ACC112 (cell line): ENCODE measurements at regions not wholly inside any gene's neighbourhood (a gene's known extent, or its start where the extent isn't known, plus 50 kb on each side); places are given as distances from the start of the nearest gene placed in this dataset.
"Not testable (repeated sequence)": the region's sequence is repeated elsewhere in the genome, so short reads cannot be mapped to it uniquely, and the experiment has no call there.

Experiments
- H2AFZ ChIP-seq: fragments of 200-600 bp; sonication (generic); one replicate; pipeline ENCODE4 v1.6.0; 2017; ENCODE audit warnings: antibody characterized with exemption, low read length; ENCODE audit not compliant: unreplicated experiment
- H3K27ac ChIP-seq: fragments of 200-600 bp; sonication (generic); 2 replicates; pipeline ENCODE4 v1.5.1; 2014; ENCODE audit warnings: low read depth, mild to moderate bottlenecking, antibody characterized with exemption, low read length, moderate library complexity
- H3K27me3 ChIP-seq: fragments of 200-600 bp; sonication (generic); 2 replicates; pipeline ENCODE4 v1.6.1; 2014; ENCODE audit warnings: mild to moderate bottlenecking, antibody characterized with exemption, low read length, moderate library complexity, mixed read lengths; ENCODE audit not compliant: insufficient read depth
- H3K36me3 ChIP-seq: fragments of 200-600 bp; sonication (generic); 2 replicates; pipeline ENCODE4 v1.6.1; 2016; ENCODE audit warnings: mild to moderate bottlenecking, antibody characterized with exemption, low read length, moderate library complexity, mixed read lengths; ENCODE audit not compliant: insufficient read depth
- H3K4me1 ChIP-seq: fragments of 200-600 bp; sonication (generic); one replicate; pipeline ENCODE4 v1.6.1; 2016; ENCODE audit warnings: low read length, mixed read lengths; ENCODE audit not compliant: insufficient read depth, unreplicated experiment, control insufficient read depth
- H3K4me3 ChIP-seq: fragments of 200-600 bp; sonication (generic); 2 replicates; pipeline ENCODE4 v1.5.1; 2014; ENCODE audit warnings: mild to moderate bottlenecking, low read depth, low read length
- H3K79me2 ChIP-seq: fragments of 200-600 bp; sonication (generic); one replicate; pipeline ENCODE4 v1.6.0; 2016; ENCODE audit warnings: low read length; ENCODE audit not compliant: control insufficient read depth, unreplicated experiment, insufficient read depth

DNA sequence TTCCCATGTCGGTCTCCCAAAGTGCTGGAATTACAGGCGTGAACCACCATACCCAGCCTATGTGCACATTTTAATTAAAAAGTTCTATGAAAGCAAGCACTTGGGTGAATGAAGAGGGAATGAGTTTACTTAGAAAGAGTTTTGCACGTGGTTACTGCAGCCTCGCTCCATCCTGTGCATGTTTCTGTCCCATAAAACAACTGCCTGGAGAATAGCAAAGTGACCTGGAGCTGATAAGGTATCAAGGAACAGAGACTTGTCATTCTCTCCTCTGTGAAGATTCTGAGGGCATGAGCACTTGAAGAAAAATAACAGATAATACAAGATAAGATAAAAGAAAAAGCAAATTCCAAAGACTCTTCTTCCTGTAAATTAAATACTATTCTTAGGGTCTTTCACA lies 112.2 kb upstream of the JCAD start:
- Histone ChIP-seq H3K4me3 (no peak overlapping the region), H2AFZ (no peak overlapping the region), H3K27me3 (no peaks in the 10 kb centered on the region), H3K4me1 (peaks cover 4% of the 10 kb centered on the region), H3K79me2 (no peaks in the 10 kb centered on the region), H3K36me3 (no peaks in the 10 kb centered on the region), H3K27ac (no peak overlapping the region)

GRCh38 chr10:30170814-30171213 lies 111.4 kb upstream of the JCAD start:
- H3K27ac ChIP-seq: no peak overlapping the region
- H2AFZ ChIP-seq: no peak overlapping the region

DNA sequence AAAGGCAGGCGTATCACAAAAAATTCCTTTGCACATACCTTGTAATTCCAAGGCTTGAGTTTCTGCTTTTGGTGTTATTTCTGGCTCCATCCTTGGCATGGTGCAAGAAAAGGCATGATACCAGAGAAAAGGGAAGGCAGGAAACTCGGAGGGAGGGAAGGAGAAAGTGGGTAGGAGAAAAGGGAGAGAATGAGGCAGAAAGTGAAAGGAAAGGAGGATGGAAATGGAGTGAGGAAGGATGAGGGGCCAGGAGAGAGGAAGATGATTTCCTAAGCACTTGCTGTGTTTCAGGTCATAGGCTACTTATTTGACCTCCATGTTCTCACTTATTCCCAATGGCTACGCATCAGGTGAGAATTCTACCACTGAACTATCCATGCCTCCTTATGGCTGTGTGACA lies 110.8 kb upstream of the JCAD start:
- Histone ChIP-seq H3K4me3 (no peak overlapping the region), H3K27ac (no peak overlapping the region), H3K79me2 (no peaks in the 10 kb centered on the region), H3K36me3 (no peaks in the 10 kb centered on the region), H3K4me1 (peaks cover 4% of the 10 kb centered on the region), H3K27me3 (no peaks in the 10 kb centered on the region), H2AFZ (no peak overlapping the region)

More at GRCh38 chr10:30170814-30171213, 111.4 kb upstream of the JCAD start:
- Histone ChIP-seq H3K4me1 (peaks cover 4% of the 10 kb centered on the region), H3K36me3 (no peaks in the 10 kb centered on the region), H3K4me3 (no peak overlapping the region), H3K27me3 (no peaks in the 10 kb centered on the region), H3K79me2 (no peaks in the 10 kb centered on the region)

DNA sequence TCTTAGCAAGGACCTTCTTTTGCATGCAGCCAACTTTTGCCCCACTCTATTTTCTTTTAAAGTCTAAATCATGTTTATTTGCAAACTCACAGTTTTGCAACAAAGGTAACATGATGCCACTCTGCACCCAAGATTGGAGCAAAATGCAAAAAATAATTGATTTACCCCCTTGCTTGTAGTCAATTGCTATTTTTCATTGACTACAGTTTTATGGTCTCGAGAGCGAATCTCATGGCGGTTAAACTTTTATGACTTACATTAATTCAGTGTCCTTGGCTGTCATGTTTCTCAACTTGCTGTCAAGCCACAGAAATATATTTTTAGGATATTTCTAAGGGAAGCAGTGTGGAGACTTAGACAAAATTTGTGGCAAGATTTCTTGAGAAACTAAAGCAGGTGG lies 110.0 kb upstream of the JCAD start:
- H3K4me1 ChIP-seq: peaks cover 4% of the 10 kb centered on the region
- H3K36me3 ChIP-seq: no peaks in the 10 kb centered on the region
- no peaks in the 10 kb centered on the region for H3K79me2 ChIP-seq
- H3K4me3 ChIP-seq: no peak overlapping the region
- H3K27ac ChIP-seq: no peak overlapping the region
- no peaks in the 10 kb centered on the region for H3K27me3 ChIP-seq
- no peak overlapping the region for H2AFZ ChIP-seq

GRCh38 chr10:30166929-30167328 lies 107.5 kb upstream of the JCAD start:
- no peak overlapping the region for H3K4me3 ChIP-seq
- H3K36me3 ChIP-seq: no peaks in the 10 kb centered on the region
- no peak overlapping the region for H3K27ac ChIP-seq
- H3K27me3 ChIP-seq: no peaks in the 10 kb centered on the region
- no peaks in the 10 kb centered on the region for H3K79me2 ChIP-seq
- peaks cover 4% of the 10 kb centered on the region for H3K4me1 ChIP-seq
- no peak overlapping the region for H2AFZ ChIP-seq

DNA sequence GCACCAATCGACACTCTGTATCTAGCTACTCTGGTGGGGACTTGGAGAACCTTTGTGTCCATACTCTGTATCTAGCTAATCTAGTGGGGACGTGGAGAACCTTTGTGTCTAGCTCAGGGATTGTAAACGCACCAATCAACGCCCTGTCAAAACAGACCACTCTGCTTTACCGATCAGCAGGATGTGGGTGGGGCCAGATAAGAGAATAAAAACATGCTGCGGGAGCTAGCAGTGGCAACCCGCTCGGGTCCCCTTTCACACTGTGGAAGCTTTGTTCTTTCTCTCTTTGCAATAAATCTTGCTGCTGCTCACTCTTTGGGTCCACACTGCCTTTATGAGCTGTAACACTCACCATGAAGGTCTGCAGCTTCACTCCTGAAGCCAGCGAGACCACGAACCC lies 104.0 kb upstream of the JCAD start:
- not testable (repeated sequence) for H3K4me1 ChIP-seq, H2AFZ ChIP-seq, H3K36me3 ChIP-seq, H3K27ac ChIP-seq, H3K27me3 ChIP-seq, H3K4me3 ChIP-seq, H3K79me2 ChIP-seq

DNA sequence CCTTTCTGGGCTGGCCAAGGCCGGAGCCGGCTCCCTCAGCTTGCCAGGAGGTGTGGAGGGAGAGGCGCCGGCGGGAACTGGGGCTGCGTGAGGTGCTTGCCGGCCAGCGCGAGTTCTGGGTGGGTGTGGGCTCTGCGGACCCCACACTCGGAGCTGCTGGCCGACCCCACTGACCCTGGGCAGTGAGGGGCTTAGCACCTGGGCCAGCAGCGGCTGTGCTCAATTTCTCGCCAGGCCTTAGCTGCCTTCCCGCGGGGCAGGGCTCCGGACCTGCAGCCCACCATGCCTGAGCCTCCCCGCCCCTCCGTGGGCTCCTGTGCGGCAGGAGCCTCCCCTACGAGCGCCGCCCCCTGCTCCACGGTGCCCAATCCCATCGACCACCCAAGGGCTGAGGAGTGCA lies 103.4 kb upstream of the JCAD start:
- peaks cover 11% of the 10 kb centered on the region for H3K4me1 ChIP-seq
- H2AFZ ChIP-seq, H3K27ac ChIP-seq, H3K79me2 ChIP-seq, H3K27me3 ChIP-seq, H3K4me3 ChIP-seq, H3K36me3 ChIP-seq: not testable (repeated sequence)

DNA sequence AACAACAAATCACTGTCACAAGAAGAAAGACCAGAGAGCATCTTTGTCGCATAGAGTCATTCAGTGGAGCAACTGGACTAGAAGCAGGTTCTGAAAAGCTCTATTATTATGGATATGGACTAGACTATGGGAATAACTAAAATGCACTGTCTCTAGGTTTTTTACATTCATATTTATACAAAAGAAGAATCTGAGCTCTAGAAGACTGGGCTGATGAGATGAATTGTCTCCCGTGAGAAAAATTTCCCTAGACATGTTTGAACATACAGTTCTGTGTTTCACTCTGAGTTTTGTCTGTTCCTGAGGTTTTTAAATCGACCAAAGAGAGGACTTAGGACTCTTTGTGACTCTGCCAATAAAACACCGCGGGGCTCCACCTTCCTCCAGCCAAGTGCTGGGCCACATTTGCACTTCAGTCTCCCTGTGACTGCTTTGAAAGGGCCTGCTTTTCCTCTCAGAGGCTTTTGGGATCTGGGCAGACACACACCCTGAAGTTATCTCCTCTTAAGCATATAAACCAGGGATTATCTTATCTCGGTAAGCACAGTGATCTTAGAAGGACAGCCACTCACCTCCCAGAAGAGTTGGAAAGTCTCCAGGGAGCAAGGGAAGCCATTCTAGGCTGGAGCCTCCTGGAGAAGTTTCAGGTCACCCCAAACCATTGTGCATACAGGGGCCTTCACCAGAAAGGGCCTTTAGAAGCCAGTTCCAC lies 101.0 kb upstream of the JCAD start:
- Histone ChIP-seq H3K4me1 (peaks cover 11% of the 10 kb centered on the region), H2AFZ (no peak overlapping the region), H3K27me3 (no peaks in the 10 kb centered on the region), H3K4me3 (no peak overlapping the region), H3K27ac (no peak overlapping the region), H3K36me3 (no peaks in the 10 kb centered on the region), H3K79me2 (no peaks in the 10 kb centered on the region)

DNA sequence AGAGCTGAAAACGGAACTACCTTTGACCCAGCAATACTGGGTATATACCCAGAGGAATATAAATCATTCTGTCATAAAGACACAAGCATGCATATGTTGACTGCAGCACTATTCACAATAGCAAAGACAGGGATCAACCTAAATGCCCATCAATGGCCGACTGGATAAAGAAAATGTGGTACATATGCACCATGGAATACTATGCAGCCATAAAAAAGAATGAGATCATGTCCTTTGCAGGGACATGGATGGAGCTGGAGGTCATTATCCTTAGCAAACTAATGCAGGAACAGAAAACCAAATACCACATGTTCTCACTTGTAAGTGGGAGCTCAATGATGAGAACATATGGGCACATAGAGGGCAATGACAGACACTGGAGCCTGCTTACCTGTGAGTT lies 100.2 kb upstream of the JCAD start:
- H3K4me3 ChIP-seq, H3K79me2 ChIP-seq, H3K27me3 ChIP-seq, H3K27ac ChIP-seq, H2AFZ ChIP-seq, H3K36me3 ChIP-seq: not testable (repeated sequence)
- H3K4me1 ChIP-seq: peaks cover 11% of the 10 kb centered on the region

DNA sequence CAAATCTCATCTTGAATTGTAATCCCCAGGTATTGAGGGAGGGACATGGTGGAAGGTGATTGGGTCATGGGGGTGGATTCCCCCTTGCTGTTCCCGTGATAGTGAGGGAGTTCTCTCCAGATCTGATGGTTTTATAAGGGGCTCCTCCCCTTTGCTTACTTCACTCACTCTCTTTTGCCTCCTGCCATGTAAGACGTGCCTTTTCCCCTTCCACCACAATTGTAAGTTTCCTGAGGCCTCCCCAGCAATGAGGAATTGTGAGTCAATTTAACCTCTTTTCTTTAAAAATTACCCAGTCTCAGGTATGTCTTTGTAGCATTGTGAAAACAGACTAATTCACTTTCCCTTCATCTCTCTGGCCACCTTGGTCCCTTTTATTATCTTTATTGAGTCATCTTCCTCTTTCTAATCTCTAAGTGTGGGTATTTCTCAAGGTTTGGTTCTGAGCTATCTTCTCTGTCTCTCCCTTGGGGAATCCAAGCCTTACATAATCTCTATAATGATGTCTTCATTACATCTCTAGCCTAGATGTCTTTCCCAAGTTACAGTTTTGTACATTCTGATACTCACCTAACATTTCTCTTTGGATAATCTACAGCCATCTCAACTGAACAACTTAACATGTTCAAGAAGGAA lies 99.1 kb upstream of the JCAD start:
- no peaks in the 10 kb centered on the region for H3K36me3 ChIP-seq
- no peaks in the 10 kb centered on the region for H3K27me3 ChIP-seq
- no peak overlapping the region for H2AFZ ChIP-seq
- H3K4me3 ChIP-seq: no peak overlapping the region
- H3K79me2 ChIP-seq: no peaks in the 10 kb centered on the region
- H3K27ac ChIP-seq: peak overlapping the region; percentile 50; the same call in 1 of the 2 replicates
- H3K4me1 ChIP-seq: peaks cover 11% of the 10 kb centered on the region

DNA sequence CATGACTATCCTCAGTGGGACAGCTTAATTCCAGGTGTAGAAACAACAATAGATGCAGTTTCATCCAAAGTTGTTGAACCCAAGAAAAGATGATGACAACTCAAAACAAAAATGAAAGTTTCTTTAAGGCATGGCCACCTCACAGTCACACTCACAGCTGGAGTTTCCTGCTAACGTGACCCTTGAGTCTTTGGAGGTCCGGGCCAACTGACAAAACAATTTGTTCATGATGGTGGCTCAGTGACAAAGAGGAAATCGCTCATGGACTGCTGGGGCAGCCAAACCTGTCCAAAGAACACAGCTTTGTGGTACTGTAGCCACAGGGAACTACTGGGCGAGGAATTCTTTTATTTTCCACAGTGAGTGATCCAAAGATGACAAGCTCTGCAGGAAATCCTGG lies 96.0 kb upstream of the JCAD start:
- Histone ChIP-seq H2AFZ (no peak overlapping the region), H3K4me3 (no peak overlapping the region), H3K27ac (no peak overlapping the region), H3K4me1 (peaks cover 21% of the 10 kb centered on the region), H3K79me2 (no peaks in the 10 kb centered on the region), H3K36me3 (no peaks in the 10 kb centered on the region), H3K27me3 (no peaks in the 10 kb centered on the region)
